Stomach (tissue), 8 donors: ENCODE measurements at regions not wholly inside any gene's neighbourhood (a gene's known extent, or its start where the extent isn't known, plus 50 kb on each side); places are given as distances from the start of the nearest gene placed in this dataset.
"Not testable (repeated sequence)": the region's sequence is repeated elsewhere in the genome, so short reads cannot be mapped to it uniquely, and the experiment has no call there.

Experiments used
- DNase-seq, 2 donors: peaks; one replicate each; pipeline versions ENCODE4 v3.0.0 to v3.0.0-alpha.2; 2013 to 2019
- H3K27ac ChIP-seq, 5 donors: fragments of 200-600 bp in 4 of 5; sonication (generic) in 4 of 5; one replicate each; pipeline ENCODE4 v1.5.1; 2013 to 2019; ENCODE audit warnings: mild to moderate bottlenecking in 1 of 5, moderate library complexity in 1 of 5
- H3K27me3 ChIP-seq, 3 donors: fragments of 200-600 bp; sonication (generic); one replicate each; pipeline ENCODE4 v1.5.1; 2017 to 2019; ENCODE audit warnings: mixed run types in 1 of 3
- H3K36me3 ChIP-seq, 4 donors: fragments of 200-600 bp; sonication (generic); 1 replicate in 3 of 4; 2 replicates in 1 of 4; pipeline ENCODE4 v1.5.1; 2016 to 2019
- H3K4me1 ChIP-seq, 4 donors: fragments of 200-600 bp; sonication (generic); one replicate each; pipeline ENCODE4 v1.5.1; 2016 to 2019
- H3K4me3 ChIP-seq, 4 donors: fragments of 200-600 bp; sonication (generic) in 3 of 4; one replicate each; pipeline ENCODE4 v1.5.1; 2016 to 2019; ENCODE audit warnings: mild to moderate bottlenecking in 1 of 4
- H3K9me3 ChIP-seq, 4 donors: fragments of 200-600 bp; sonication (generic); one replicate each; pipeline ENCODE4 v1.5.1; 2016 to 2019
- CTCF ChIP-seq, 7 experiments: fragments of 450-650 bp in 4 of 7; fragments of 200-600 bp in 3 of 7; sonication (generic) in 3 of 7; IDR thresholded peaks; one replicate each; pipeline ENCODE4 v1.5.1; 2016 to 2019; ENCODE audit warnings: antibody characterized with exemption in 7 of 7, control low read depth in 2 of 7, mild to moderate bottlenecking in 1 of 7
- EP300 ChIP-seq: sonication (generic); formaldehyde crosslinking; IDR thresholded peaks from one replicate; pipeline ENCODE4 v1.6.1; 2017; ENCODE audit warnings: antibody characterized with exemption
- POLR2A ChIP-seq, 4 donors: fragments of 450-650 bp; IDR thresholded peaks; one replicate each; pipeline ENCODE4 v1.6.1; 2016; ENCODE audit warnings: antibody characterized with exemption in 4 of 4, control low read depth in 2 of 4, mild to moderate bottlenecking in 1 of 4, moderate library complexity in 1 of 4
- POLR2AphosphoS5 ChIP-seq, 3 donors: sonication (generic); formaldehyde crosslinking; IDR thresholded peaks; one replicate each; pipeline ENCODE4 v1.6.1; 2016; ENCODE audit warnings: antibody characterized with exemption in 3 of 3
- WGBS, 5 donors: extraction: QIAGEN DNeasy Blood & Tissue Kit in 3 of 5; methylation state at CpG; one replicate each; pipeline versions ENCODE4 v1.1.5 to v1.1.7; 2013 to 2018; 5-methylcytosine and 5-hydroxymethylcytosine counted together
- intact Hi-C: fragments of 100-400 bp; cut with DNase I; formaldehyde crosslinking; loops from one replicate; pipeline ENCODE4 v1.15.1; 2023; ENCODE audit warnings: low total_unique reads
- donor health status: healthy with polysubstance abuse.
- donor health status: Bipolar disorder and iron deficiency.
- donor health status: healthy.

DNA sequence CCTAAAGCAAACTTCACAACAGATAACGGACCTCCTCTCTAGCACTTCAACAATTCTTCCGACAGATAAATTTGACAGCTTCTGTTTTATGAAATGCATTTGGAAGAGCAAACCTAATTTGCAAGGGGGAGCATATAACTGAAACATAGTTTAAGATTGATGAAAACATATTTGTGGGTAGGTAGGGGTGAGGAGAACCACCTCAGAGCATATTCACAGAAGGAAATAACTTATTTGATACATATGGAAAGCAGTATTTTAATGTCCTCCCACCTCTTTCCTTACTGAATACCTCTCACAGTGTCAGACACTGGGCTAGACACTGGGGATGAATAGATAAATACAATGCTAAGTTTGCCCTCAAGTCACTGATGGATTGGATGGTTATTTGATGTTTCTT, 384.8 kb downstream of the MAT2B start:
- intact Hi-C loops: no loop called here
- DNase-seq: no peak
- TF ChIP-seq POLR2A (IDR thresholded peaks at IDR 0.05): no peak
- no peak for TF ChIP-seq CTCF (IDR thresholded peaks at IDR 0.05)
- no peak for TF ChIP-seq EP300
- no peak for TF ChIP-seq POLR2AphosphoS5 (IDR thresholded peaks at IDR 0.05)
- Histone ChIP-seq H3K27me3 (no peaks in the 10 kb centered on the region), H3K27ac (no peak overlapping the region), H3K4me1 (no peaks in the 10 kb centered on the region), H3K9me3 (no peaks in the 10 kb centered on the region), H3K4me3 (no peak overlapping the region), H3K36me3 (no peaks in the 10 kb centered on the region)
- WGBS, 5 donors: 67 to 84% (median 71%) methylated on average over 2 of the region's 2 CpGs

DNA sequence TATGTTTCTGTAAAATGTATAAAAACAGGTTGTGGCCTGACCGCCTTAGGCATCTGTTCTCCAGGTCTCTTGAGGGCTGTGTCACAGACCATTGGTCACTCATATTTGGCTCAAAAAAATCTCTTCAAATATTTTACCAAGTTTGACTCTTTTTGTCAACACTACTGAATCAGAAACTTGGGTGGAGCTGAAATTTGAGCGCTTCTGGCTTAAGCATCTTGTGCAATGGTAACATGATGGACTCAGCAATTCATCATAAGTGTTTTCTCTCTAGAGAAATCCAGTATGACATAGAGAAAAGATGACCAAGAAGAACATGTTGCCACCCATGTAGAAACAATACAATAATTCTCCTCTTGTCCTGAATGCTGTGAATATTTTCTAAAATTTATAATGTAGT, 387.9 kb downstream of the MAT2B start:
- no peak overlapping the region for H3K27ac ChIP-seq
- no peaks in the 10 kb centered on the region for H3K27me3 ChIP-seq
- WGBS, 5 donors: 79 to 94% (median 86%) methylated on average over 2 of the region's 2 CpGs
- no peak overlapping the region for H3K4me3 ChIP-seq
- DNase-seq: no peak
- intact Hi-C loops: no loop called here
- H3K36me3 ChIP-seq: no peaks in the 10 kb centered on the region
- TF ChIP-seq POLR2A (IDR thresholded peaks at IDR 0.05) (no peak), EP300 (no peak), POLR2AphosphoS5 (IDR thresholded peaks at IDR 0.05) (no peak), CTCF (IDR thresholded peaks at IDR 0.05) (no peak)
- no peaks in the 10 kb centered on the region for H3K9me3 ChIP-seq
- H3K4me1 ChIP-seq: no peaks in the 10 kb centered on the region

DNA sequence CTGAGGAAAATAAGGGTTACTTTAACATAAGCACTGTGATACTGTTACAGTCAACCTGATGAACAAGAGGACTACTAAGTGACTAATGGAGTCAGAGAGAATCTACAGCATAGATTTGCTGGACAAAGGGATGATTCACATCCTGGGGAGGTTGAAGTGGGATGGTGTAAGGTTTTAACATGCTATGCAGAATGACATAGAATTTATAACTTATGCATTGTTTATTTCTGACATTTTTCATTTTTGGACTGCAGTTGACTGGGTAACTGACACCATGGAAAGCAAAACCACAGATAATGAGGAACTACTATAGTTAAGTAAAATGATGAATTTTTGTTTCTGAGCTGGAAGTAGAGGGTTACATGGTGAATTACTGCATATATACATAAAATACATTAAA, 389.2 kb downstream of the MAT2B start:
- intact Hi-C loops: no loop called here
- no peaks in the 10 kb centered on the region for H3K36me3 ChIP-seq
- H3K4me1 ChIP-seq: no peaks in the 10 kb centered on the region
- H3K9me3 ChIP-seq: no peaks in the 10 kb centered on the region
- DNase-seq: no peak
- H3K4me3 ChIP-seq: no peak overlapping the region
- H3K27me3 ChIP-seq: no peaks in the 10 kb centered on the region
- no peak overlapping the region for H3K27ac ChIP-seq
- TF ChIP-seq POLR2A (IDR thresholded peaks at IDR 0.05) (no peak), POLR2AphosphoS5 (IDR thresholded peaks at IDR 0.05) (no peak), CTCF (IDR thresholded peaks at IDR 0.05) (no peak), EP300 (no peak)

DNA sequence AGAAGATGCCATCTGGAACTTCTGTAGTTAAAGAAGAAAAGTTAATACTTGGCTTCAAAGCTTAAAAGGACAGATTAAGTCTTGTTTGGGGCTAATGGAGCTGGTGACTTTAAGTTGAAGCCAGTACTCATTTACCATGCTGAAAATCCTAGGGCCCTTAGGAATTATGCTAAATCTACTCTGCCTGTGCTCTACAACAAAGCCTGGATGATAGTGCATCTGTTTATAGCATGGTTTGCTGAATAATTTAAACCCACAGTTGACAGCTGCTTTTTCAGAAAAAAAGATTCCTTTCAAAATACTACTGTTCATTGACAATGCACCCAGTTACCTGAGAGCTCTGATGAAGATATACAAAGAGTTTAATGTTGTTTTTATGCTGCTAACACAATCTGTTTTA, 393.5 kb downstream of the MAT2B start:
- Histone ChIP-seq H3K4me1 (no peaks in the 10 kb centered on the region), H3K4me3 (no peak overlapping the region), H3K36me3 (no peaks in the 10 kb centered on the region), H3K27me3 (no peaks in the 10 kb centered on the region), H3K27ac (no peak overlapping the region), H3K9me3 (peaks cover 0 to 17% (median 5%) of the 10 kb centered on the region in 4 donors)
- intact Hi-C loops: no loop called here
- no peak for DNase-seq
- no peak for TF ChIP-seq EP300
- no peak for TF ChIP-seq CTCF (IDR thresholded peaks at IDR 0.05)
- no peak for TF ChIP-seq POLR2A (IDR thresholded peaks at IDR 0.05)
- TF ChIP-seq POLR2AphosphoS5 (IDR thresholded peaks at IDR 0.05): no peak

DNA sequence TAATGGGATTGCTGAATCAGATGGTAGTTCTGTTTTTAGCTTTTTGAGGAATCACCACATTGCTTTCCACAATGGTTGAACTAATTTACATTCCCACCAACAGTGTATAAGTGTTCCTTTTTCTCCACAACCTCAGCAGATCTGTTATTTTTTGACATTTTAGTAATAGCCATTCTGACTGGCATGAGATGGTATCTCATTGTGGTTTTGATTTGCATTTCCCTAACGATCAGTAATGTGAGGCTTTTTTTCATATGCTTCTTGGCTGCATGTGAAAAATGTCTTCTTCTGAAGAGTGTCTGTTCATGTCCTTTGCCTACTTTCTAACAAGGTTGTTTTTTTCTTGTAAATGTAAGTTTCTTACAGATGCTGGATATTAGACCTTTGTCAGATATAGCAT, 402.4 kb downstream of the MAT2B start:
- intact Hi-C loops, H3K4me1 ChIP-seq, DNase-seq, H3K36me3 ChIP-seq, H3K27me3 ChIP-seq, H3K4me3 ChIP-seq, H3K27ac ChIP-seq: not testable (repeated sequence)
- WGBS, 5 donors: 52 to 74% (median 66%) methylated on average over 1 of the region's 1 CpG
- H3K9me3 ChIP-seq: peaks cover 0 to 13% (median 4%) of the 10 kb centered on the region in 4 donors
